Heart right ventricle (tissue), 16 donors: ENCODE measurements at regions not wholly inside any gene's neighbourhood (a gene's known extent, or its start where the extent isn't known, plus 50 kb on each side); places are given as distances from the start of the nearest gene placed in this dataset.
"Not testable (repeated sequence)": the region's sequence is repeated elsewhere in the genome, so short reads cannot be mapped to it uniquely, and the experiment has no call there.

Experiments
- ATAC-seq, 8 donors: fragments of 200-7000 bp; cut with Tn5 transposase; one replicate each; pipeline ENCODE4 v1.9.1; 2020; ENCODE audit warnings: mild to moderate bottlenecking in 8 of 8, moderate library complexity in 8 of 8, moderate number of reproducible peaks in 1 of 8
- DNase-seq, 2 donors: peaks; one replicate each; pipeline ENCODE4 v3.0.0-alpha.2; 2020
- H3K27ac ChIP-seq, 10 donors: fragments of 200-600 bp; sonication (generic) in 2 of 10; one replicate each; pipeline versions ENCODE4 v1.5.0 to v1.8.0; 2020 to 2022; ENCODE audit warnings: mild to moderate bottlenecking in 3 of 10
- H3K27me3 ChIP-seq, 7 donors: fragments of 200-600 bp; one replicate each; pipeline ENCODE4 v1.8.0; 2021 to 2022; ENCODE audit warnings: mild to moderate bottlenecking in 2 of 7
- H3K36me3 ChIP-seq, 9 donors: fragments of 200-600 bp; sonication (generic) in 1 of 9; one replicate each; pipeline versions ENCODE4 v1.5.0 to v1.8.0; 2020 to 2022; ENCODE audit warnings: mild to moderate bottlenecking in 2 of 9
- H3K4me1 ChIP-seq, 9 donors: fragments of 200-600 bp; sonication (generic) in 1 of 9; one replicate each; pipeline versions ENCODE4 v1.5.0 to v1.8.0; 2020 to 2022; ENCODE audit warnings: mild to moderate bottlenecking in 4 of 9
- H3K4me3 ChIP-seq, 10 donors: fragments of 200-600 bp; sonication (generic) in 2 of 10; one replicate each; pipeline versions ENCODE4 v1.5.0 to v1.8.0; 2020 to 2022; ENCODE audit warnings: mild to moderate bottlenecking in 7 of 10, moderate library complexity in 2 of 10
- H3K9me3 ChIP-seq, 11 donors: fragments of 200-600 bp in 10 of 11; sonication (generic) in 2 of 11; one replicate each; pipeline versions ENCODE4 v1.5.0 to v1.8.0; 2013 to 2022; ENCODE audit warnings: mild to moderate bottlenecking in 2 of 11, control low read depth in 1 of 11, moderate library complexity in 1 of 11
- WGBS, 2 donors: extraction: QIAGEN DNeasy Blood & Tissue Kit; methylation state at CpG; one replicate each; pipeline ENCODE4 v1.1.7; 2013; ENCODE audit warnings: inconsistent platforms in 1 of 2; 5-methylcytosine and 5-hydroxymethylcytosine counted together
- intact Hi-C, 10 donors: fragments of 100-400 bp; cut with DNase I; formaldehyde crosslinking; loops; one replicate each; pipeline versions ENCODE4 v1.11.1 to v1.14.2; 2022
- TF ChIP-seq, protein P1 (sequence below), 9 donors: fragments of 200-600 bp; sonication (generic) in 2 of 9; IDR thresholded peaks; one replicate each; pipeline versions ENCODE4 v1.5.0 to v1.8.0; 2021 to 2022; ENCODE audit warnings: antibody characterized with exemption in 9 of 9, mild to moderate bottlenecking in 5 of 9, moderate library complexity in 1 of 9
- donor health status: Arrhythmogenic right ventricular cardiomyopathy.
- donor health status: ischemic (EF 13 %, LVEDD 7.1; RV severe dilation, severe dysfunction).
- donor health status: healthy with polysubstance abuse.
- donor health status: DM: no; HTN: yes; CAD: no.
- donor health status: DM: no; HTN: no; CAD: no.
- donor health status: ischemic (EF 25% LVEDD 6.9; RV normal size, moderate dysfunction).
- donor health status: ischemic (EF 25% LVEDD 5.7; RV mildly dilated, moderate dysfunction).
- donor health status: healthy.
- donor health status: DM: yes; HTN: yes; CAD: no.
- donor health status: Ischemic cardiomyopathy.
- donor health status: ischemic (EF 35%, LVEDD 5.7; RV mildly dilated, moderate dysfunction).
- donor health status: nonischemic (EF 11% LVEDD 7.7; RV severe dilation, severe dysfunction).
- donor health status: DM: yes; HTN: yes; CAD: no.
- donor health status: PGD.
- donor health status: ischemic (EF 29% LVEDD 5.4; RV normal size, mild dysfunction).
- donor health status: nonischemic (EF 23%, LVEDD 6.1; RV moderate dilation, normal function).

DNA sequence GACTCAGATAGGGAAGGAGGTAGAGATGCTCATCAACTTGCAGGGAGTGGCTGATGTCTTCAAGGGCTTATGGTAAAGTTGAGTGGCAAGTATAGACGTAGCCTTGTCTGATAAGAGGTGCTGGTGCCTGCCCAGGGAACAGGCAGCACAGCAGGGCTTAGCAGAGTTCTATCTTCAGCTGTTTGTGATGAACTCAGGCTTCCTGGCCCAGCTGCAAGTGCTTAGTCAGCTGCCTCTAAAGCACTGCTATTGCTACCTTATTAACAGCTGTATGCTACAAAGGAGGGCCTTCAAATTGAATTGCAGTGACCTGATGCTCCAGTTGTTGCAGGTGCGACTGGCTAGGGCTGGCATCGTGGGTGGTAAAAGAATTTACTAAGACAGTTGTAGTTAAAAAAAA, 82.1 kb downstream of the TSN start:
- Histone ChIP-seq H3K27ac (peak overlapping the region in 3 of 10 donors; percentile 17 to 49 (median 20)), H3K4me1 (peaks cover 0 to 16% (median 6%) of the 10 kb centered on the region in 9 donors), H3K4me3 (no peak overlapping the region), H3K9me3 (no peaks in the 10 kb centered on the region), H3K36me3 (no peaks in the 10 kb centered on the region), H3K27me3 (peaks cover 0 to 14% (median 0%) of the 10 kb centered on the region in 7 donors)
- intact Hi-C loops: loop anchor here in 1 of 10 donors (10.0 kb wide), 1 partner anchor 137 kb away; no protein-coding TSS in a partner anchor
- WGBS, 2 donors: 73 to 78% methylated on average over 3 of the region's 3 CpGs
- TF ChIP-seq, protein P1, sequence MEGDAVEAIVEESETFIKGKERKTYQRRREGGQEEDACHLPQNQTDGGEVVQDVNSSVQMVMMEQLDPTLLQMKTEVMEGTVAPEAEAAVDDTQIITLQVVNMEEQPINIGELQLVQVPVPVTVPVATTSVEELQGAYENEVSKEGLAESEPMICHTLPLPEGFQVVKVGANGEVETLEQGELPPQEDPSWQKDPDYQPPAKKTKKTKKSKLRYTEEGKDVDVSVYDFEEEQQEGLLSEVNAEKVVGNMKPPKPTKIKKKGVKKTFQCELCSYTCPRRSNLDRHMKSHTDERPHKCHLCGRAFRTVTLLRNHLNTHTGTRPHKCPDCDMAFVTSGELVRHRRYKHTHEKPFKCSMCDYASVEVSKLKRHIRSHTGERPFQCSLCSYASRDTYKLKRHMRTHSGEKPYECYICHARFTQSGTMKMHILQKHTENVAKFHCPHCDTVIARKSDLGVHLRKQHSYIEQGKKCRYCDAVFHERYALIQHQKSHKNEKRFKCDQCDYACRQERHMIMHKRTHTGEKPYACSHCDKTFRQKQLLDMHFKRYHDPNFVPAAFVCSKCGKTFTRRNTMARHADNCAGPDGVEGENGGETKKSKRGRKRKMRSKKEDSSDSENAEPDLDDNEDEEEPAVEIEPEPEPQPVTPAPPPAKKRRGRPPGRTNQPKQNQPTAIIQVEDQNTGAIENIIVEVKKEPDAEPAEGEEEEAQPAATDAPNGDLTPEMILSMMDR (IDR thresholded peaks at IDR 0.05): no peak
- peak in 5 of 8 donors; percentile 37 to 52 (median 46) for ATAC-seq
- no peak for DNase-seq

DNA sequence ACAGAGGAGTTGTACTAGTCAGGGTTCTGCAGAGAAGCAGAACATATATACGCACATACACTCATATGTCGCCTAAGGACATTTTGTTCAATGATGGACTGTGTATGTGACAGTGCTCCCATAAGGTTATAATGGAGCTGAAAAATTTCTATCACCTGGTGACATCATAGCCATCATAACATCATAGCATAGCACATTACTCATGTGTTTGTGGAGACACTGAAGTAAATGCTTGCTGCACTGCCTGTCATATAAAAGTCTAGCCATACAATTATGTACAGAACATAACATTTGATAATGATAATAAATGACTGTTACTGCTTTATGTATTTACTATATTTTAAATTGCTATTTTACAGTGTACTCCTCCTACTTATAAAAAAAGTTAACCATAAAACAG, 83.1 kb downstream of the TSN start:
- Histone ChIP-seq H3K9me3 (no peaks in the 10 kb centered on the region), H3K27ac (no peak overlapping the region), H3K36me3 (no peaks in the 10 kb centered on the region), H3K27me3 (peaks cover 0 to 14% (median 0%) of the 10 kb centered on the region in 7 donors), H3K4me1 (peaks cover 0 to 16% (median 6%) of the 10 kb centered on the region in 9 donors), H3K4me3 (no peak overlapping the region)
- WGBS, 2 donors: 93 to 96% methylated on average over 2 of the region's 2 CpGs
- TF ChIP-seq, protein P1 (IDR thresholded peaks at IDR 0.05): no peak
- intact Hi-C loops: loop anchor here in 1 of 10 donors (10.0 kb wide), 1 partner anchor 136 kb away; no protein-coding TSS in a partner anchor
- DNase-seq (no peak), ATAC-seq (no peak)

DNA sequence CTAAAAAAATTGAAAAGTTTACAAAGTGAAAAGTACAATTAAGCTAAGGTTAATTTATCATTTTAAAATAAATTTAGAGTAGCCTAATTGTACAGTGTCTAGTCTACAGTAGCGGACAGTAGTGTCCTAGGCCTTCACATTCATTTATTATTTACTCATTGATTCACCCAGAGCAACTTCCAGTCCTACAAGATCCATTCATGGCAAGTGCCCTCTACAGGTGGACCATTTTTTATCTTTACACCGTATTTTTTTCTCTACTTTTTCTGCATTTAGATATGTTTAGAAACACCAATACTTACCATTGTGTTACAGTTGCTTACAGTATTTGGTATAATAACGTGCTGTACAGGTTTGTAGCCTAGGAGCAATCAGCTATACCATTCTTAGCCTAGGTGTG, 84.1 kb downstream of the TSN start:
- ATAC-seq (no peak), DNase-seq (no peak)
- Histone ChIP-seq H3K27ac (no peak overlapping the region), H3K4me3 (no peak overlapping the region), H3K27me3 (peaks cover 0 to 14% (median 0%) of the 10 kb centered on the region in 7 donors), H3K9me3 (no peaks in the 10 kb centered on the region), H3K36me3 (no peaks in the 10 kb centered on the region), H3K4me1 (peaks cover 0 to 16% (median 6%) of the 10 kb centered on the region in 9 donors)
- WGBS, 2 donors: 94 to 95% methylated on average over 3 of the region's 3 CpGs
- TF ChIP-seq, protein P1 (IDR thresholded peaks at IDR 0.05): no peak
- intact Hi-C loops: loop anchor here in 1 of 10 donors (10.0 kb wide), 1 partner anchor 135 kb away; no protein-coding TSS in a partner anchor

DNA sequence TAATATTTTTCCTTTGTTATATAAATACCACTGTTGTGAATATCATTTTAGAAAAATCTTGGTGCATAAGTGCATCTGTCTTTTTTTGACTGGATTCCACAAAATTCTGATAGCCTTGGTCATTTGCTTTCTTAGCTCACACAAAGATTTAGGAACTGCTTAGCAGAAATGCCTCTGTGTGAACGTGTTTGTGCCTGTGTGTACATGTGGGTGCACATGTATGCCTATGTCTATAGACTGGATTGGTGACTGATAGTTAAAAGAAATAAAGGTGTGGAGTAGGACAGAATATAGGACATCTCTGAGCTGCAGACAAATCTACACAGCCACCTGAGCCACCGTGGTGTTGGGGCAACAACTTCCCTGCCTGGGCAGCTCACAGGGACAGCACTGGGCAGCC, 93.8 kb downstream of the TSN start:
- no peak overlapping the region for H3K27ac ChIP-seq
- no peak overlapping the region for H3K4me3 ChIP-seq
- 60 to 67% methylated on average over 2 of the region's 2 CpGs for WGBS, 2 donors
- H3K27me3 ChIP-seq: peaks cover 0 to 8% (median 0%) of the 10 kb centered on the region in 7 donors
- TF ChIP-seq, protein P1 (IDR thresholded peaks at IDR 0.05): no peak
- DNase-seq (no peak), ATAC-seq (no peak)
- intact Hi-C loops: no loop called here
- H3K4me1 ChIP-seq: no peaks in the 10 kb centered on the region
- no peaks in the 10 kb centered on the region for H3K36me3 ChIP-seq
- peaks cover 0 to 6% (median 0%) of the 10 kb centered on the region in 11 donors for H3K9me3 ChIP-seq

DNA sequence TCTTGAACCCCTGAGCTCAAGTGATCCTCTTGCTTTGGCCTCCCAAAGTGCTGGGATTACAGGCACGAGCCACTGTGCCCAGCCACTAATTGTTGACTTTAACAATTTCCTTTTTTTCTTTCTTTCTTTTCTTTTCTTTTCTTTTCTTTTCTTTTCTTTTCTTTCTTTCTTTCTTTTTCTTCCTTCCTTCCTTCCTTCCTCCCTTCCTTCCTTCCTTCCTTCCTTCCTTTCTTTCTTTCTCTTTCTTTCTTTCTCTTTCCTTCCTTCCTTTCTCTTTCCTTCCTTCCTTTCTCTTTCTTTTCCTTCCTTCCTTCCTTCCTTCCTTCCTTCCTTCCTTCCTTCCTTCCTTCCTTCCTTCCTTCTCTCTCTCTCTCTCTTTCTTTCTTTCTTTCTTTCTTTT, 97.7 kb downstream of the TSN start:
- H3K9me3 ChIP-seq, H3K27me3 ChIP-seq, H3K36me3 ChIP-seq, ATAC-seq, H3K4me3 ChIP-seq, DNase-seq, intact Hi-C loops, H3K27ac ChIP-seq: not testable (repeated sequence)
- H3K4me1 ChIP-seq: peaks cover 0 to 15% (median 11%) of the 10 kb centered on the region in 9 donors
- WGBS, 2 donors: 85 to 92% methylated on average over 1 of the region's 1 CpG
